IMR-90 (cell line): ENCODE measurements at regions not wholly inside any gene's neighbourhood (a gene's known extent, or its start where the extent isn't known, plus 50 kb on each side); places are given as distances from the start of the nearest gene placed in this dataset.

Source experiments
- ATAC-seq: fragments of 200-7000 bp; cut with Tn5 transposase; 2 replicates; pipeline ENCODE4 v1.9.1; 2020; ENCODE audit warnings: low read depth, mild to moderate bottlenecking, moderate library complexity
- BruUV-seq: library from RNA; stranded (reverse); fragments of 400-500 nt; replicated peaks from 2 replicates; lab custom pipeline; 2021; lab: Mats Ljungman, UMichigan
- CTCF ChIA-PET: fragments of 300-600 bp; formaldehyde crosslinking; extraction: SDS; loops from one replicate; lab custom pipeline; 2021; ENCODE audit warnings: antibody characterized with exemption; lab: Yijun Ruan, JAX
- POLR2A ChIA-PET: fragments of 300-600 bp; sonication (Branson Sonifier 250); formaldehyde crosslinking; loops from one replicate; lab custom pipeline; 2022; ENCODE audit warnings: antibody characterized with exemption; ENCODE audit not compliant: unreplicated experiment; lab: Charles Lee
- DNase-seq: peaks from one replicate; pipeline ENCODE4 v3.0.0; 2013
- H2AFZ ChIP-seq: replicated peaks from 2 replicates; pipeline ENCODE3; 2013; ENCODE audit warnings: low read length, mild to moderate bottlenecking; ENCODE audit not compliant: poor library complexity
- H2AK5ac ChIP-seq: 2 replicates; pipeline ENCODE4 v1.6.1; 2013; ENCODE audit warnings: low read depth, low read length, inconsistent platforms
- H2AK9ac ChIP-seq: replicated peaks from 2 replicates; pipeline ENCODE3; 2013; ENCODE audit warnings: mild to moderate bottlenecking, low read depth, low read length, moderate library complexity; ENCODE audit not compliant: poor library complexity
- H2BK120ac ChIP-seq: 2 replicates; pipeline ENCODE4 v1.6.1; 2013; ENCODE audit warnings: low read depth, low read length, inconsistent platforms
- H2BK15ac ChIP-seq: 3 replicates; pipeline ENCODE4 v1.6.1; 2013; ENCODE audit warnings: low read depth, low read length, inconsistent platforms
- H2BK20ac ChIP-seq: 2 replicates; pipeline ENCODE4 v1.6.1; 2013; ENCODE audit warnings: low read depth, mild to moderate bottlenecking, inconsistent platforms, low read length, moderate library complexity
- H2BK5ac ChIP-seq: 2 replicates; pipeline ENCODE4 v1.6.1; 2013; ENCODE audit warnings: mild to moderate bottlenecking, low read depth, low read length, inconsistent platforms; ENCODE audit not compliant: poor library complexity, severe bottlenecking
- H3K14ac ChIP-seq: replicated peaks from 2 replicates; pipeline ENCODE4 v1.6.1; 2013; ENCODE audit warnings: low read depth, low read length, inconsistent platforms
- H3K18ac ChIP-seq: 2 replicates; pipeline ENCODE4 v1.6.1; 2013; ENCODE audit warnings: low read depth, low read length, control low read depth
- H3K23ac ChIP-seq: 2 replicates; pipeline ENCODE4 v1.6.1; 2013; ENCODE audit warnings: low read depth, low read length, inconsistent platforms
- H3K27ac ChIP-seq: 2 replicates; pipeline ENCODE4 v1.5.1; 2013; ENCODE audit warnings: mild to moderate bottlenecking, control low read depth, low read length; ENCODE audit not compliant: insufficient read depth
- H3K27me3 ChIP-seq: 2 replicates; pipeline ENCODE4 v1.6.1; 2013; ENCODE audit warnings: low read length; ENCODE audit not compliant: control insufficient read depth, insufficient read depth
- H3K36me3 ChIP-seq: 2 replicates; pipeline ENCODE4 v1.6.1; 2013; ENCODE audit warnings: low read length, mixed read lengths; ENCODE audit not compliant: control insufficient read depth, insufficient read depth
- H3K4ac ChIP-seq: 2 replicates; pipeline ENCODE4 v1.6.1; 2013; ENCODE audit warnings: low read depth, low read length, inconsistent platforms
- H3K4me1 ChIP-seq: 2 replicates; pipeline ENCODE4 v1.6.1; 2013; ENCODE audit warnings: low read length, mixed read lengths; ENCODE audit not compliant: control insufficient read depth, insufficient read depth
- H3K4me2 ChIP-seq: 2 replicates; pipeline ENCODE4 v1.6.1; 2013; ENCODE audit warnings: low read depth, mild to moderate bottlenecking, control low read depth, low read length, moderate library complexity
- H3K4me3 ChIP-seq: 2 replicates; pipeline ENCODE4 v1.5.1; 2013; ENCODE audit warnings: low read depth, mild to moderate bottlenecking, control low read depth, low read length, moderate library complexity; ENCODE audit not compliant: insufficient read depth
- H3K56ac ChIP-seq: 2 replicates; pipeline ENCODE4 v1.6.1; 2013; ENCODE audit warnings: low read length, inconsistent platforms; ENCODE audit not compliant: insufficient read depth; ENCODE audit errors: extremely low read depth
- H3K79me1 ChIP-seq, 2 experiments: 2 replicates each; pipeline ENCODE4 v1.6.1; 2013; ENCODE audit warnings: low read length in 2 of 2, inconsistent platforms in 1 of 2, low read depth in 1 of 2
- H3K9ac ChIP-seq: 2 replicates; pipeline ENCODE4 v1.6.1; 2013; ENCODE audit warnings: low read depth, low read length, control low read depth
- H3K9me1 ChIP-seq: 2 replicates; pipeline ENCODE4 v1.6.1; 2013; ENCODE audit warnings: low read length, inconsistent platforms; ENCODE audit not compliant: insufficient read depth
- H3K9me3 ChIP-seq: 2 replicates; pipeline ENCODE4 v1.6.1; 2013; ENCODE audit warnings: low read length; ENCODE audit not compliant: control insufficient read depth, insufficient read depth
- H4K20me1 ChIP-seq: 2 replicates; pipeline ENCODE4 v1.6.1; 2013; ENCODE audit warnings: low read length, inconsistent platforms; ENCODE audit not compliant: insufficient read depth
- H4K5ac ChIP-seq: 2 replicates; pipeline ENCODE4 v1.6.1; 2013; ENCODE audit warnings: mild to moderate bottlenecking, low read depth, low read length, control low read depth
- H4K8ac ChIP-seq, 2 experiments: 2 replicates each; pipeline ENCODE4 v1.6.1; 2013; ENCODE audit warnings: low read depth in 2 of 2, low read length in 2 of 2, control low read depth in 1 of 2, inconsistent platforms in 1 of 2
- H4K91ac ChIP-seq: 2 replicates; pipeline ENCODE4 v1.6.1; 2013; ENCODE audit warnings: low read depth, low read length, inconsistent platforms; ENCODE audit not compliant: insufficient read depth
- BHLHE40 ChIP-seq: fragments of 150-350 bp; IDR thresholded peaks from 2 replicates; pipeline ENCODE4 v1.6.1; 2016; ENCODE audit warnings: mild to moderate bottlenecking, low read depth, low read length
- CEBPB ChIP-seq: IDR thresholded peaks from 2 replicates; pipeline ENCODE4 v1.6.1; 2012; ENCODE audit warnings: low read depth, low read length, improper control_type of control experiment
- CHD1 ChIP-seq: IDR thresholded peaks from 2 replicates; pipeline ENCODE4 v1.6.1; 2012; ENCODE audit warnings: low read depth, low read length, improper control_type of control experiment
- FOS ChIP-seq: fragments of 150-350 bp; IDR thresholded peaks from 2 replicates; pipeline ENCODE4 v1.6.1; 2016; ENCODE audit warnings: low read depth, low read length
- MAFK ChIP-seq: IDR thresholded peaks from 2 replicates; pipeline ENCODE4 v1.6.1; 2012; ENCODE audit warnings: low read depth, low read length, improper control_type of control experiment
- MAZ ChIP-seq: IDR thresholded peaks from 2 replicates; pipeline ENCODE4 v1.6.1; 2012; ENCODE audit warnings: low read depth, mild to moderate bottlenecking, low read length, improper control_type of control experiment, moderate library complexity, borderline replicate concordance
- MXI1 ChIP-seq: IDR thresholded peaks from 2 replicates; pipeline ENCODE4 v1.6.1; 2012; ENCODE audit warnings: low read depth, mild to moderate bottlenecking, low read length, moderate library complexity, borderline replicate concordance
- NFE2L2 ChIP-seq: fragments of 150-350 bp; IDR thresholded peaks from 2 replicates; pipeline ENCODE4 v1.6.1; 2016; ENCODE audit warnings: low read depth, mild to moderate bottlenecking, low read length
- POLR2A ChIP-seq: IDR thresholded peaks from 2 replicates; pipeline ENCODE4 v1.6.1; 2012; ENCODE audit warnings: mild to moderate bottlenecking, low read depth, low read length
- RCOR1 ChIP-seq: IDR thresholded peaks from 2 replicates; pipeline ENCODE4 v1.6.1; 2012; ENCODE audit warnings: mild to moderate bottlenecking, low read length, improper control_type of control experiment; ENCODE audit not compliant: insufficient replicate concordance
- RFX5 ChIP-seq: IDR thresholded peaks from 2 replicates; pipeline ENCODE4 v1.8.0; 2012; ENCODE audit warnings: low read depth, mild to moderate bottlenecking, low read length, moderate library complexity
- SMC3 ChIP-seq: fragments of 150-350 bp; IDR thresholded peaks from 2 replicates; pipeline ENCODE4 v1.6.1; 2016; ENCODE audit warnings: low read depth, mild to moderate bottlenecking, antibody characterized with exemption, low read length, moderate library complexity
- WGBS, 2 experiments: methylation state at CpG; one replicate each; pipeline versions ENCODE4 v1.1.5 to v1.1.7; 2013; ENCODE audit warnings: missing lambda C conversion rate in 2 of 2; ENCODE audit not compliant: insufficient read length in 1 of 2; ENCODE audit errors: extremely low coverage in 2 of 2; 5-methylcytosine and 5-hydroxymethylcytosine counted together
- dilution Hi-C: fragments of 300-500 bp; cut with HindIII; formaldehyde crosslinking; loops from one replicate; pipeline ENCODE4 v1.14.3; 2018; ENCODE audit warnings: low sequenced_read_pairs; ENCODE audit not compliant: unreplicated experiment
- in situ Hi-C: fragments of 300-500 bp; cut with MboI; formaldehyde crosslinking; loops from 3 replicates; pipeline ENCODE4 v1.14.3; 2019; ENCODE audit warnings: low sequenced_read_pairs, inconsistent platforms, mixed read lengths
- intact Hi-C: fragments of 100-400 bp; cut with micrococcal nuclease; formaldehyde crosslinking; loops from 2 replicates; pipeline ENCODE4 v1.10.0; 2022
- TF ChIP-seq, protein P1 (sequence below): fragments of 150-350 bp; IDR thresholded peaks from 2 replicates; pipeline ENCODE4 v1.6.1; 2017; ENCODE audit warnings: mild to moderate bottlenecking, antibody characterized with exemption, low read length, low read depth
- TF ChIP-seq, protein P2 (sequence below): conservative IDR thresholded peaks from 2 replicates; pipeline ENCODE4 v1.5.1; 2012; ENCODE audit warnings: mild to moderate bottlenecking, low read depth, low read length, improper control_type of control experiment
- TF ChIP-seq, protein P3 (sequence below): fragments of 150-350 bp; IDR thresholded peaks from 2 replicates; pipeline ENCODE4 v1.6.1; 2016; ENCODE audit warnings: low read depth, mild to moderate bottlenecking, low read length, moderate library complexity, borderline replicate concordance

DNA sequence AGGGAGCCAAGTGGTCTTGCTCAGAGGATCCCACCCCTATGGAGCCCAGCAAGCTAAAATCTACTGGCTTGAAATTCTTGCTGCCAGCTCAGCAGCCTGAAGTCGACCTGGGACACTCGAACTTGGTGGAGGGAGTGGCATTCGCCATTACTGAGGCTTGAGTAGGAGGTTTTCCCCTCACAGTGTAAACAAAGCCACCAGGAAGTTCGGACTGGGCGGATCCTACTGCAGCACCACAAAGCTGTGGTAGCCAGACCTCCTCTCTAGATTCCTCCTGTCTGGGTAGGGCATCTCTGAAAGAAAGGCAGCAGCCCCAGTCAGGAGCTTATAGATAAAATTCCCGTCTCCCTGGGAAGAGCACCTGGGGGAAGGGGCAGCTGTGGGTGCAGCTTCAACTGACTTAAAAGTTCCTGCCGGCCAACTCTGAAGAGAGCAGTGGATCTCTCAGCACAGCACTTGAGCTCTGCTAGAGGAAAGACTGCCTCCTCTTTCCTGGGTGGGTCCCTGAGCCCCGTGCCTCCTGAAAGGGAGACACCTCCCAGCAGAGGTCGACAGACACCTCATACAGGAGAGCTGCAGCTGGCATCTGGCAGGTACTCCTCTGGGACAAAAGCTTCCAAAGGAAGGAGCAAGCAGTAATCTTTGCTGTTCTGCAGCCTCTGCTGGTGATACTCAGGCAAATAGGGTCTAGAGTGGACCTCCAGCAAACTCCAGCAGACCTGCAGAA is 576.3 kb upstream of the NECTIN3 start:
- no peaks in the 10 kb centered on the region for H3K4me1 ChIP-seq
- dilution Hi-C loops, result no loop called here
- no peak overlapping the region for H3K4me3 ChIP-seq
- H2AK9ac ChIP-seq, result no peak overlapping the region
- H3K27ac ChIP-seq, result no peak overlapping the region
- H3K14ac ChIP-seq, result no peak overlapping the region
- no CpG with 5 or more reads among the region's 9 CpGs for WGBS, 2 experiments
- intact Hi-C loops, result loop anchor here (10.0 kb wide), 1 partner anchor 761 kb away; no protein-coding TSS in a partner anchor
- no peaks in the 10 kb centered on the region for H4K20me1 ChIP-seq
- no peak overlapping the region for H3K56ac ChIP-seq
- no peak overlapping the region for H2BK20ac ChIP-seq
- no peak overlapping the region for H4K5ac ChIP-seq
- H2BK15ac ChIP-seq, result no peak overlapping the region
- H3K4me2 ChIP-seq, result no peak overlapping the region
- DNase-seq (no peak), ATAC-seq (no peak)
- H4K8ac ChIP-seq, result no peak overlapping the region
- H2AK5ac ChIP-seq, result no peak overlapping the region
- no peaks in the 10 kb centered on the region for H3K79me1 ChIP-seq
- no peak overlapping the region for H4K91ac ChIP-seq
- ChIA-PET POLR2A (no interaction called here), CTCF (no interaction called here)
- no peaks in the 10 kb centered on the region for H3K36me3 ChIP-seq
- no peaks in the 10 kb centered on the region for H3K27me3 ChIP-seq
- H2AFZ ChIP-seq, result no peak overlapping the region
- BruUV-seq, result no TSS peak
- H3K9ac ChIP-seq, result no peak overlapping the region
- in situ Hi-C loops, result no loop called here
- no peak overlapping the region for H2BK120ac ChIP-seq
- no peak overlapping the region for H2BK5ac ChIP-seq
- no peak for TF ChIP-seq RCOR1
- TF ChIP-seq RFX5, result no peak
- TF ChIP-seq MAFK, result no peak
- no peak for TF ChIP-seq NFE2L2
- TF ChIP-seq, protein P1, sequence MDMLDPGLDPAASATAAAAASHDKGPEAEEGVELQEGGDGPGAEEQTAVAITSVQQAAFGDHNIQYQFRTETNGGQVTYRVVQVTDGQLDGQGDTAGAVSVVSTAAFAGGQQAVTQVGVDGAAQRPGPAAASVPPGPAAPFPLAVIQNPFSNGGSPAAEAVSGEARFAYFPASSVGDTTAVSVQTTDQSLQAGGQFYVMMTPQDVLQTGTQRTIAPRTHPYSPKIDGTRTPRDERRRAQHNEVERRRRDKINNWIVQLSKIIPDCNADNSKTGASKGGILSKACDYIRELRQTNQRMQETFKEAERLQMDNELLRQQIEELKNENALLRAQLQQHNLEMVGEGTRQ, result no peak
- TF ChIP-seq CEBPB, result no peak
- TF ChIP-seq SMC3, result no peak
- no peak for TF ChIP-seq FOS
- TF ChIP-seq, protein P2, sequence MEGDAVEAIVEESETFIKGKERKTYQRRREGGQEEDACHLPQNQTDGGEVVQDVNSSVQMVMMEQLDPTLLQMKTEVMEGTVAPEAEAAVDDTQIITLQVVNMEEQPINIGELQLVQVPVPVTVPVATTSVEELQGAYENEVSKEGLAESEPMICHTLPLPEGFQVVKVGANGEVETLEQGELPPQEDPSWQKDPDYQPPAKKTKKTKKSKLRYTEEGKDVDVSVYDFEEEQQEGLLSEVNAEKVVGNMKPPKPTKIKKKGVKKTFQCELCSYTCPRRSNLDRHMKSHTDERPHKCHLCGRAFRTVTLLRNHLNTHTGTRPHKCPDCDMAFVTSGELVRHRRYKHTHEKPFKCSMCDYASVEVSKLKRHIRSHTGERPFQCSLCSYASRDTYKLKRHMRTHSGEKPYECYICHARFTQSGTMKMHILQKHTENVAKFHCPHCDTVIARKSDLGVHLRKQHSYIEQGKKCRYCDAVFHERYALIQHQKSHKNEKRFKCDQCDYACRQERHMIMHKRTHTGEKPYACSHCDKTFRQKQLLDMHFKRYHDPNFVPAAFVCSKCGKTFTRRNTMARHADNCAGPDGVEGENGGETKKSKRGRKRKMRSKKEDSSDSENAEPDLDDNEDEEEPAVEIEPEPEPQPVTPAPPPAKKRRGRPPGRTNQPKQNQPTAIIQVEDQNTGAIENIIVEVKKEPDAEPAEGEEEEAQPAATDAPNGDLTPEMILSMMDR, result no peak
- TF ChIP-seq BHLHE40, result no peak
- no peak for TF ChIP-seq POLR2A
- TF ChIP-seq CHD1, result no peak
- TF ChIP-seq MXI1, result no peak
- TF ChIP-seq MAZ, result no peak
- TF ChIP-seq, protein P3, sequence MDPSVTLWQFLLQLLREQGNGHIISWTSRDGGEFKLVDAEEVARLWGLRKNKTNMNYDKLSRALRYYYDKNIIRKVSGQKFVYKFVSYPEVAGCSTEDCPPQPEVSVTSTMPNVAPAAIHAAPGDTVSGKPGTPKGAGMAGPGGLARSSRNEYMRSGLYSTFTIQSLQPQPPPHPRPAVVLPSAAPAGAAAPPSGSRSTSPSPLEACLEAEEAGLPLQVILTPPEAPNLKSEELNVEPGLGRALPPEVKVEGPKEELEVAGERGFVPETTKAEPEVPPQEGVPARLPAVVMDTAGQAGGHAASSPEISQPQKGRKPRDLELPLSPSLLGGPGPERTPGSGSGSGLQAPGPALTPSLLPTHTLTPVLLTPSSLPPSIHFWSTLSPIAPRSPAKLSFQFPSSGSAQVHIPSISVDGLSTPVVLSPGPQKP, result no peak
- H3K18ac ChIP-seq, result no peak overlapping the region
- H3K23ac ChIP-seq, result no peak overlapping the region
- no peaks in the 10 kb centered on the region for H3K9me1 ChIP-seq
- no peaks in the 10 kb centered on the region for H3K9me3 ChIP-seq
- H3K4ac ChIP-seq, result no peak overlapping the region
